Trophoblast cell (in vitro differentiated cells and primary cell): ENCODE measurements at regions not wholly inside any gene's neighbourhood (a gene's known extent, or its start where the extent isn't known, plus 50 kb on each side); places are given as distances from the start of the nearest gene placed in this dataset.
A peak's percentile ranks its signal among the peaks of the same experiment; 100 is the strongest.

Experiments
- DNase-seq, 2 donors: peaks; one replicate each; pipeline ENCODE4 v3.0.0-alpha.2; 2016
- H2AFZ ChIP-seq: 2 replicates; pipeline ENCODE4 v1.6.1; 2013; ENCODE audit warnings: low read length, moderate library complexity, mild to moderate bottlenecking; ENCODE audit not compliant: insufficient read depth, poor library complexity
- H2AK5ac ChIP-seq: 2 replicates; pipeline ENCODE4 v1.6.1; 2013; ENCODE audit warnings: mild to moderate bottlenecking, low read length
- H2BK120ac ChIP-seq: 2 replicates; pipeline ENCODE4 v1.6.1; 2013; ENCODE audit warnings: low read length, mild to moderate bottlenecking, moderate library complexity; ENCODE audit not compliant: insufficient read depth, poor library complexity
- H2BK12ac ChIP-seq: 2 replicates; pipeline ENCODE4 v1.6.1; 2013; ENCODE audit warnings: mild to moderate bottlenecking, low read length, moderate library complexity
- H2BK5ac ChIP-seq: 2 replicates; pipeline ENCODE4 v1.6.1; 2013; ENCODE audit warnings: low read length, low read depth, moderate library complexity, mild to moderate bottlenecking; ENCODE audit not compliant: poor library complexity
- H3K14ac ChIP-seq: 2 replicates; pipeline ENCODE4 v1.6.1; 2013; ENCODE audit warnings: mild to moderate bottlenecking, low read length
- H3K18ac ChIP-seq: 2 replicates; pipeline ENCODE4 v1.6.1; 2013; ENCODE audit warnings: mild to moderate bottlenecking, low read length
- H3K23ac ChIP-seq: 2 replicates; pipeline ENCODE4 v1.6.1; 2013; ENCODE audit warnings: low read length
- H3K27ac ChIP-seq: 2 replicates; pipeline ENCODE4 v1.5.1; 2013; ENCODE audit warnings: low read depth, mild to moderate bottlenecking, inconsistent platforms, low read length, moderate library complexity
- H3K27me3 ChIP-seq: 2 replicates; pipeline ENCODE4 v1.6.1; 2013; ENCODE audit warnings: inconsistent platforms, mild to moderate bottlenecking, low read length, moderate library complexity; ENCODE audit not compliant: insufficient read depth
- H3K36me3 ChIP-seq, 2 experiments: 1 replicate in 1 of 2; 2 replicates in 1 of 2; pipeline ENCODE4 v1.6.1; 2013; ENCODE audit warnings: low read length in 2 of 2, mild to moderate bottlenecking in 2 of 2, moderate library complexity in 1 of 2; ENCODE audit not compliant: insufficient read depth in 2 of 2, control insufficient read depth in 1 of 2
- H3K4ac ChIP-seq: 2 replicates; pipeline ENCODE4 v1.6.1; 2013; ENCODE audit warnings: low read depth, mild to moderate bottlenecking, low read length, moderate library complexity
- H3K4me1 ChIP-seq, 2 experiments: 1 replicate in 1 of 2; 2 replicates in 1 of 2; pipeline ENCODE4 v1.6.1; 2013; ENCODE audit warnings: low read length in 2 of 2, mild to moderate bottlenecking in 2 of 2, moderate library complexity in 1 of 2; ENCODE audit not compliant: insufficient read depth in 2 of 2, control insufficient read depth in 1 of 2
- H3K4me2 ChIP-seq: 2 replicates; pipeline ENCODE4 v1.6.1; 2013; ENCODE audit warnings: inconsistent platforms, mild to moderate bottlenecking, low read length, moderate library complexity
- H3K4me3 ChIP-seq: 2 replicates; pipeline ENCODE4 v1.5.1; 2013; ENCODE audit warnings: mild to moderate bottlenecking, low read depth, low read length, inconsistent platforms
- H3K79me1 ChIP-seq: one replicate; pipeline ENCODE4 v1.6.1; 2013; ENCODE audit warnings: low read length
- H3K79me2 ChIP-seq: 2 replicates; pipeline ENCODE4 v1.6.1; 2013; ENCODE audit warnings: low read length, mild to moderate bottlenecking; ENCODE audit not compliant: control insufficient read depth, insufficient read depth, poor library complexity
- H3K9ac ChIP-seq: 2 replicates; pipeline ENCODE4 v1.6.1; 2013; ENCODE audit warnings: mild to moderate bottlenecking, low read length
- H3K9me3 ChIP-seq: 2 replicates; pipeline ENCODE4 v1.6.1; 2013; ENCODE audit warnings: low read depth, mild to moderate bottlenecking, control low read depth, inconsistent platforms, low read length; ENCODE audit not compliant: insufficient read depth
- H4K12ac ChIP-seq: 2 replicates; pipeline ENCODE4 v1.6.1; 2013; ENCODE audit warnings: low read depth, mild to moderate bottlenecking, low read length, moderate library complexity
- H4K8ac ChIP-seq: 2 replicates; pipeline ENCODE4 v1.6.1; 2013; ENCODE audit warnings: low read depth, mild to moderate bottlenecking, low read length, moderate library complexity
- H4K91ac ChIP-seq: one replicate; pipeline ENCODE4 v1.6.1; 2013; ENCODE audit warnings: low read depth, mild to moderate bottlenecking, low read length, moderate library complexity
- WGBS: extraction: QIAGEN DNeasy Blood & Tissue Kit; methylation state at CpG from one replicate; pipeline ENCODE4 v1.1.7; 2013; ENCODE audit warnings: missing lambda C conversion rate; ENCODE audit not compliant: insufficient read length, insufficient coverage; ENCODE audit errors: extremely low coverage; 5-methylcytosine and 5-hydroxymethylcytosine counted together

DNA sequence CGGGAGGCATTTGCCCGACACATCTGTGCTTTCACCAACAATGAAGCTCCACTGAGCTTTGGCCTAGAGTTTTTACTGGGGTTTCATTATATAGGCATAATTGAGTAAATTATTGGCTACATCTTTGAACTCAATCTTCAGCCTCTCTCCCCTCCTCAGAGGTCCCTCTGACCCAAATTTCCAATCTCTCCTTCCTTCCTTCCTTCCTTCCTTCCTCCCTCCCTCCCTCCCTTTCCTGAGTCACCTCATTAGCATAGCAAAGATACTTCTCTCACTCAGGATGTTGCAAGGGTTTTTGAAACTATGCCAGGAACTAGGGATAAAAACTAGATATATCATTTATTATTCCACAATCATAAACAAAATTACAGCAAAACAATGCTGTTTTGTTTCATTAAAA lies 202.8 kb upstream of the PRNP start:
- Histone ChIP-seq H3K4me3 (no peak overlapping the region), H3K4me2 (no peak overlapping the region), H2BK5ac (no peak overlapping the region), H3K9me3 (no peaks in the 10 kb centered on the region), H3K9ac (no peak overlapping the region), H3K36me3 (no peaks in the 10 kb centered on the region), H2AFZ (no peak overlapping the region), H2BK12ac (no peak overlapping the region), H4K91ac (no peak overlapping the region), H3K4me1 (no peaks in the 10 kb centered on the region), H3K27me3 (no peaks in the 10 kb centered on the region), H4K12ac (no peak overlapping the region), H4K8ac (no peak overlapping the region), H3K14ac (no peak overlapping the region), H3K79me2 (no peaks in the 10 kb centered on the region), H3K4ac (no peak overlapping the region), H2AK5ac (no peak overlapping the region), H3K27ac (no peak overlapping the region), H3K23ac (no peak overlapping the region), H2BK120ac (no peak overlapping the region), H3K18ac (no peak overlapping the region), H3K79me1 (no peaks in the 10 kb centered on the region)
- DNase-seq = peak in 1 of 2 donors; percentile 49
- WGBS = no CpG with 5 or more reads among the region's 2 CpGs

GRCh38 chr20:4480104-4480503 lies 206.2 kb upstream of the PRNP start:
- no peak overlapping the region for H3K23ac ChIP-seq
- no peak overlapping the region for H3K4ac ChIP-seq
- no peak overlapping the region for H2AFZ ChIP-seq
- no peak overlapping the region for H4K91ac ChIP-seq
- H2BK12ac ChIP-seq = no peak overlapping the region
- H3K79me2 ChIP-seq = no peaks in the 10 kb centered on the region
- H3K18ac ChIP-seq = no peak overlapping the region
- no peak overlapping the region for H2BK5ac ChIP-seq
- no peak overlapping the region for H3K4me2 ChIP-seq
- H3K14ac ChIP-seq = no peak overlapping the region
- no CpG with 5 or more reads among the region's 3 CpGs for WGBS
- H2BK120ac ChIP-seq = no peak overlapping the region
- H2AK5ac ChIP-seq = no peak overlapping the region
- H4K8ac ChIP-seq = no peak overlapping the region
- H4K12ac ChIP-seq = no peak overlapping the region
- H3K4me1 ChIP-seq = no peaks in the 10 kb centered on the region
- no peak overlapping the region for H3K27ac ChIP-seq
- no peak overlapping the region for H3K9ac ChIP-seq
- H3K9me3 ChIP-seq = no peaks in the 10 kb centered on the region
- H3K36me3 ChIP-seq = no peaks in the 10 kb centered on the region
- no peak for DNase-seq
- H3K4me3 ChIP-seq = no peak overlapping the region
- no peaks in the 10 kb centered on the region for H3K79me1 ChIP-seq
- no peaks in the 10 kb centered on the region for H3K27me3 ChIP-seq

GRCh38 chr20:4476903-4477500 lies 209.3 kb upstream of the PRNP start:
- no peak overlapping the region for H2BK120ac ChIP-seq
- no peak overlapping the region for H2AK5ac ChIP-seq
- no peak for DNase-seq
- H3K4me1 ChIP-seq = no peaks in the 10 kb centered on the region
- H3K4me2 ChIP-seq = no peak overlapping the region
- no peak overlapping the region for H3K4ac ChIP-seq
- H3K36me3 ChIP-seq = no peaks in the 10 kb centered on the region
- H3K79me1 ChIP-seq = no peaks in the 10 kb centered on the region
- no peak overlapping the region for H3K9ac ChIP-seq
- H3K9me3 ChIP-seq = no peaks in the 10 kb centered on the region
- no peak overlapping the region for H2BK5ac ChIP-seq
- no peak overlapping the region for H4K91ac ChIP-seq
- no peak overlapping the region for H3K14ac ChIP-seq
- no peak overlapping the region for H3K18ac ChIP-seq
- no peak overlapping the region for H3K27ac ChIP-seq
- H2BK12ac ChIP-seq = no peak overlapping the region
- H3K79me2 ChIP-seq = no peaks in the 10 kb centered on the region
- H4K8ac ChIP-seq = no peak overlapping the region
- WGBS = no CpG with 5 or more reads among the region's 4 CpGs
- H4K12ac ChIP-seq = no peak overlapping the region
- H3K27me3 ChIP-seq = no peaks in the 10 kb centered on the region
- no peak overlapping the region for H2AFZ ChIP-seq
- no peak overlapping the region for H3K23ac ChIP-seq
- no peak overlapping the region for H3K4me3 ChIP-seq

GRCh38 chr20:4472906-4473305 lies 213.3 kb upstream of the PRNP start:
- Histone ChIP-seq H3K79me2 (no peaks in the 10 kb centered on the region), H3K14ac (no peak overlapping the region), H3K36me3 (no peaks in the 10 kb centered on the region), H4K8ac (no peak overlapping the region), H2AFZ (no peak overlapping the region), H2BK12ac (no peak overlapping the region), H3K9ac (no peak overlapping the region), H3K27me3 (no peaks in the 10 kb centered on the region), H3K4me2 (no peak overlapping the region), H3K79me1 (no peaks in the 10 kb centered on the region), H3K27ac (no peak overlapping the region), H2AK5ac (no peak overlapping the region), H3K4me3 (no peak overlapping the region), H3K23ac (no peak overlapping the region), H4K12ac (no peak overlapping the region), H3K18ac (no peak overlapping the region), H4K91ac (no peak overlapping the region), H2BK5ac (no peak overlapping the region), H2BK120ac (no peak overlapping the region), H3K4ac (no peak overlapping the region), H3K4me1 (no peaks in the 10 kb centered on the region), H3K9me3 (no peaks in the 10 kb centered on the region)
- no peak for DNase-seq
- no CpG with 5 or more reads among the region's 2 CpGs for WGBS
